ENCODE measurements at regions not wholly inside any gene's neighbourhood (a gene's known extent, or its start where the extent isn't known, plus 50 kb on each side); places are given as distances from the start of the nearest gene placed in this dataset.

DNA sequence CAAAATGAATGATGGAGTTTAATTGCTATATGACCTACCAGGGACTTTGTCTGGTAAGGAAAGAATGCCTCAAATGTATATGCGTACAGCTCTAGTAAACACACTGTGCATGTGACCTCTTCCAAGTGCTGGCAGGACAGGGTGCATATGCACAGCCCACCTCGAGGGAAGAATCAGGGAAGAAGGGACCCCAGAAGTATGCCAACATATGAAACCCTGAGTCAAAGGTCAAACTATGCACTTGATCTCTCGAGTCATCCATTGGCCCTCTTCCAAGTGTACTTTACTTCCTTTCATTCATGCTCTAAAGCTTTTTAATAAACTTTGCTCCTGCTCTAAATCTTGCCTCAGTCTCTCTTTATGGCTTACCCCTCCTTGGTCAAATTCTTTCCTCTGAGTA, 804.6 kb upstream of the COX7C start:
- intact Hi-C loops (cut with DNase I; ENCODE audit: low total_unique reads): no loop called here
- no peak overlapping the region for H3K4me3 ChIP-seq
- H3K27me3 ChIP-seq (replicated peaks in 1 of 7): no peaks in the 10 kb centered on the region
- no peaks in the 10 kb centered on the region for H3K9me3 ChIP-seq
- no peaks in the 10 kb centered on the region for H3K36me3 ChIP-seq
- H3K27ac ChIP-seq: no peak overlapping the region
- H3K4me1 ChIP-seq: no peaks in the 10 kb centered on the region
- no peak for DNase-seq
- TF ChIP-seq POLR2A (IDR thresholded peaks at IDR 0.05) (no peak), CTCF (IDR thresholded peaks at IDR 0.05 in 8 of 11, conservative IDR thresholded peaks at IDR 0.05 in 3 of 11) (no peak), POLR2AphosphoS5 (IDR thresholded peaks at IDR 0.05) (no peak)
- WGBS, 5 donors: 48 to 71% (median 61%) methylated on average over 3 of the region's 3 CpGs

GRCh38 chr5:85814596-85814995, 803.1 kb upstream of the COX7C start:
- H3K4me1 ChIP-seq: no peaks in the 10 kb centered on the region
- no peak for TF ChIP-seq POLR2AphosphoS5 (IDR thresholded peaks at IDR 0.05)
- no peak for TF ChIP-seq POLR2A (IDR thresholded peaks at IDR 0.05)
- no peak for TF ChIP-seq CTCF (IDR thresholded peaks at IDR 0.05 in 8 of 11, conservative IDR thresholded peaks at IDR 0.05 in 3 of 11)
- no peak overlapping the region for H3K27ac ChIP-seq
- DNase-seq: no peak
- no peaks in the 10 kb centered on the region for H3K36me3 ChIP-seq
- H3K4me3 ChIP-seq: no peak overlapping the region
- no peaks in the 10 kb centered on the region for H3K9me3 ChIP-seq
- no peaks in the 10 kb centered on the region for H3K27me3 ChIP-seq (replicated peaks in 1 of 7)
- intact Hi-C loops (cut with DNase I; ENCODE audit: low total_unique reads): no loop called here

DNA sequence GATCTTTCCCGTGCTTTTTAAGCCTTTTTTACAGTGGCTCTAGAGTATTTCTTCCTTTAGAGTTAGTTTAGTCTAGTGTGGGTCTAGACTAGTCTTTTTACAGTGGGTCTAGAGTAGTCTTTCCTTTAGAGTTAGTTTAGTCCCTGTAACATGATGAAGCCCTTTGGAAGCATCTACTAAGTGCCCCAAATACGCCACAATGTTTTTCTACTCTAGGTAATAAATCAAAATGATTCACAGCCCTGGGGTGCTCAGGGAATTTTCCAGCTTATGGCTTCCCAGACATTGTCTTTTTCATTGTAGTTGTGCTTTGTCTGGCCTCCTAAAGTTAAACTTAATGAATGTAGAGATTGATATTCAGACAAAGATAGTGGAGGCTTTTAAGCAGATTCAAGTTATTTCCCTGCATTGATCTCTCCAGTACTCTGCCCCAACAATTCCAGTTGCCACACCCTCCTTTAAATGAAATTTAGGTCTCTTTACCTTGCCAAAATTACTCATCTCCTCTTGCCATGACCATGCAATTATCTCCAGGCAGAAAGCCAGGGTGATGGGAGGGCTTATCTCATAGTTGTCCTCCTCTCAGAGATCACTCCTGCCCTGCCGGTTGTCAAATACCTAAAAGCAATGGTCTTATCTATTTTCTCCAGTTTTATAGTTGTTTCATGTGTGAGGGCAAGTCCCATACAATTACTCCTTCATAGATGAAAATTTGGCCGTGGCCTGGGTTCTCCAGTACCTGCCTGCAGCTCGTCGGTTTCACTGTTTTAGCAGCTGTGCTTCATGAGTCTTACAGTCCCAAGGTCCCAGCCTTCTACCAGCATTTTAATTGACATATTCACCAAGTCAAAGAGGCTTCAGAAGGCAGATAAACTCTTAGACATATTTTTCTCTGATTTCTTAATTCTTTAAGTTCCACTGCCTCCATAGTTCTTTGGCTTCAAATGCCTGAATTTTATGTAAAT, 794.0 kb upstream of the COX7C start:
- TF ChIP-seq POLR2A (IDR thresholded peaks at IDR 0.05): no peak
- no peak for TF ChIP-seq POLR2AphosphoS5 (IDR thresholded peaks at IDR 0.05)
- TF ChIP-seq CTCF (IDR thresholded peaks at IDR 0.05 in 8 of 11, conservative IDR thresholded peaks at IDR 0.05 in 3 of 11): no peak
- Histone ChIP-seq H3K4me3 (no peak overlapping the region), H3K27me3 (replicated peaks in 1 of 7) (no peaks in the 10 kb centered on the region), H3K36me3 (no peaks in the 10 kb centered on the region), H3K9me3 (no peaks in the 10 kb centered on the region), H3K27ac (no peak overlapping the region), H3K4me1 (no peaks in the 10 kb centered on the region)
- WGBS, 5 donors: 70 to 78% (median 75%) methylated on average over 6 of the region's 6 CpGs
- no peak for DNase-seq
- intact Hi-C loops (cut with DNase I; ENCODE audit: low total_unique reads): no loop called here

- no peak for TF ChIP-seq CTCF (IDR thresholded peaks at IDR 0.05 in 8 of 11, conservative IDR thresholded peaks at IDR 0.05 in 3 of 11)
- TF ChIP-seq POLR2AphosphoS5 (IDR thresholded peaks at IDR 0.05): no peak
- Histone ChIP-seq H3K27me3 (replicated peaks in 1 of 7) (no peaks in the 10 kb centered on the region), H3K27ac (no peak overlapping the region), H3K36me3 (no peaks in the 10 kb centered on the region), H3K9me3 (peaks cover 0 to 7% (median 0%) of the 10 kb centered on the region in 8 donors), H3K4me1 (no peaks in the 10 kb centered on the region), H3K4me3 (no peak overlapping the region)
- DNase-seq: no peak
- intact Hi-C loops (cut with DNase I; ENCODE audit: low total_unique reads): no loop called here
- WGBS, 5 donors: 84 to 93% (median 89%) methylated on average over 5 of the region's 5 CpGs
These were observed 779.0 kb upstream of the COX7C start for GRCh38 chr5:85838781-85839180.
